CD14-positive monocyte (primary cell): ENCODE measurements at regions not wholly inside any gene's neighbourhood (a gene's known extent, or its start where the extent isn't known, plus 50 kb on each side); places are given as distances from the start of the nearest gene placed in this dataset.

Source experiments
- DNase-seq, 3 donors: peaks; one replicate each; pipeline ENCODE4 v3.0.0-alpha.2; 2011 to 2022
- H2AFZ ChIP-seq: 2 replicates; pipeline ENCODE4 v1.6.0; 2012; ENCODE audit warnings: mild to moderate bottlenecking, low read depth, low read length, inconsistent platforms; ENCODE audit not compliant: insufficient read depth, poor library complexity, severe bottlenecking
- H3K27ac ChIP-seq, 2 donors: 1 replicate in 1 of 2; 2 replicates in 1 of 2; pipeline ENCODE4 v1.5.1; 2012 to 2013; ENCODE audit warnings: low read length in 2 of 2, control low read depth in 1 of 2, inconsistent platforms in 1 of 2, low read depth in 1 of 2, mild to moderate bottlenecking in 1 of 2
- H3K27me3 ChIP-seq, 2 donors: one replicate each; pipeline versions ENCODE4 v1.6.0 to v1.6.1; 2011 to 2013; ENCODE audit warnings: low read length in 2 of 2; ENCODE audit not compliant: control insufficient read depth in 2 of 2, insufficient read depth in 2 of 2
- H3K36me3 ChIP-seq, 2 donors: replicated peaks in 1 of 2; 1 replicate in 1 of 2; 2 replicates in 1 of 2; pipeline versions ENCODE4 v1.5.1 to v1.6.1; 2012 to 2013; ENCODE audit warnings: low read length in 2 of 2, control low read depth in 1 of 2, inconsistent platforms in 1 of 2, mild to moderate bottlenecking in 1 of 2; ENCODE audit not compliant: insufficient read depth in 2 of 2, control insufficient read depth in 1 of 2
- H3K4me1 ChIP-seq, 2 donors: 1 replicate in 1 of 2; 2 replicates in 1 of 2; pipeline versions ENCODE4 v1.5.1 to v1.6.1; 2012 to 2013; ENCODE audit warnings: low read length in 2 of 2, control low read depth in 1 of 2, inconsistent platforms in 1 of 2, mild to moderate bottlenecking in 1 of 2, moderate library complexity in 1 of 2; ENCODE audit not compliant: insufficient read depth in 2 of 2, control insufficient read depth in 1 of 2
- H3K4me2 ChIP-seq: replicated peaks from 2 replicates; pipeline ENCODE3; 2012; ENCODE audit warnings: low read length, moderate library complexity, mild to moderate bottlenecking; ENCODE audit not compliant: poor library complexity, severe bottlenecking; ENCODE audit errors: extremely low read depth
- H3K4me3 ChIP-seq, 3 experiments: fragments of 200-600 bp in 1 of 3; sonication (generic) in 1 of 3; replicated peaks in 1 of 3; 1 replicate in 2 of 3; 2 replicates in 1 of 3; pipeline ENCODE4 v1.5.1; 2011 to 2013; ENCODE audit warnings: low read length in 3 of 3, mild to moderate bottlenecking in 3 of 3, control low read depth in 2 of 3, low read depth in 2 of 3, inconsistent platforms in 1 of 3, moderate library complexity in 1 of 3
- H3K79me2 ChIP-seq: 2 replicates; pipeline ENCODE4 v1.6.0; 2012; ENCODE audit warnings: mild to moderate bottlenecking, control low read depth, inconsistent platforms, low read length, moderate library complexity; ENCODE audit not compliant: insufficient read depth
- H3K9ac ChIP-seq: 2 replicates; pipeline ENCODE4 v1.6.0; 2017; ENCODE audit warnings: low read length, mild to moderate bottlenecking; ENCODE audit not compliant: insufficient read depth, poor library complexity, severe bottlenecking
- H3K9me3 ChIP-seq, 2 donors: replicated peaks in 1 of 2; 1 replicate in 1 of 2; 2 replicates in 1 of 2; pipeline versions ENCODE4 v1.5.1 to v1.6.1; 2012 to 2013; ENCODE audit warnings: low read length in 2 of 2, control low read depth in 1 of 2; ENCODE audit not compliant: control insufficient read depth in 1 of 2, insufficient read depth in 1 of 2
- H4K20me1 ChIP-seq: 2 replicates; pipeline ENCODE4 v1.6.0; 2012; ENCODE audit warnings: mild to moderate bottlenecking, low read length, control low read depth, moderate library complexity; ENCODE audit not compliant: insufficient read depth
- H3K27ac Mint-ChIP-seq, 7 donors: one replicate each; pipeline ENCODE4 v1.8.0; 2020; ENCODE audit warnings: mild to moderate bottlenecking in 7 of 7, mixed read lengths in 7 of 7, moderate library complexity in 6 of 7, inconsistent platforms in 2 of 7
- H3K27me3 Mint-ChIP-seq, 3 donors: one replicate each; pipeline ENCODE4 v1.8.0; 2021 to 2022; ENCODE audit warnings: low read depth in 3 of 3, mild to moderate bottlenecking in 3 of 3, mixed read lengths in 3 of 3, moderate library complexity in 3 of 3, inconsistent platforms in 1 of 3
- H3K36me3 Mint-ChIP-seq, 2 donors: one replicate each; pipeline ENCODE4 v1.8.0; 2020; ENCODE audit warnings: mixed read lengths in 2 of 2, inconsistent platforms in 1 of 2, mild to moderate bottlenecking in 1 of 2
- H3K4me1 Mint-ChIP-seq: one replicate; pipeline ENCODE4 v1.8.0; 2020; ENCODE audit warnings: mild to moderate bottlenecking, mixed read lengths
- H3K4me3 Mint-ChIP-seq, 2 donors: one replicate each; pipeline ENCODE4 v1.8.0; 2020; ENCODE audit warnings: mild to moderate bottlenecking in 2 of 2, mixed read lengths in 2 of 2, moderate library complexity in 1 of 2
- H3K9me3 Mint-ChIP-seq, 7 donors: one replicate each; pipeline ENCODE4 v1.8.0; 2020 to 2022; ENCODE audit warnings: mixed read lengths in 7 of 7, mild to moderate bottlenecking in 6 of 7, moderate library complexity in 6 of 7, inconsistent platforms in 2 of 7
- CTCF ChIP-seq: fragments of 200-600 bp; IDR thresholded peaks from one replicate; pipeline ENCODE4 v1.8.0; 2022; ENCODE audit warnings: antibody characterized with exemption, mild to moderate bottlenecking
- WGBS: methylation state at CpG from one replicate; pipeline ENCODE4 v1.1.5; 2013; ENCODE audit warnings: missing lambda C conversion rate; ENCODE audit not compliant: insufficient coverage; 5-methylcytosine and 5-hydroxymethylcytosine counted together
- intact Hi-C, 2 donors: fragments of 100-400 bp; cut with micrococcal nuclease; formaldehyde crosslinking; loops; one replicate each; pipeline versions ENCODE4 v1.15.0 to v1.15.1; 2023

GRCh38 chr20:55264703-55265239 is 740.5 kb downstream of the CBLN4 start:
- Mint-ChIP-seq H3K36me3 (no peaks in the 10 kb centered on the region), H3K27ac (no peak overlapping the region), H3K9me3 (peaks cover 0 to 7% (median 0%) of the 10 kb centered on the region in 7 donors), H3K4me1 (no peaks in the 10 kb centered on the region), H3K4me3 (no peak overlapping the region), H3K27me3 (no peaks in the 10 kb centered on the region)
- no peaks in the 10 kb centered on the region for H3K4me1 ChIP-seq
- no peak for TF ChIP-seq CTCF
- no peak overlapping the region for H3K27ac ChIP-seq
- intact Hi-C loops: no loop called here
- H3K36me3 ChIP-seq: no peaks in the 10 kb centered on the region
- no peaks in the 10 kb centered on the region for H3K79me2 ChIP-seq
- H3K4me3 ChIP-seq: no peak overlapping the region
- H3K4me2 ChIP-seq: no peak overlapping the region
- 74% methylated on average over 2 of the region's 2 CpGs for WGBS
- H3K27me3 ChIP-seq: no peaks in the 10 kb centered on the region
- DNase-seq: no peak
- no peaks in the 10 kb centered on the region for H4K20me1 ChIP-seq
- H3K9ac ChIP-seq: no peak overlapping the region
- H3K9me3 ChIP-seq: peaks cover 0 to 4% of the 10 kb centered on the region in 2 donors
- H2AFZ ChIP-seq: no peak overlapping the region

DNA sequence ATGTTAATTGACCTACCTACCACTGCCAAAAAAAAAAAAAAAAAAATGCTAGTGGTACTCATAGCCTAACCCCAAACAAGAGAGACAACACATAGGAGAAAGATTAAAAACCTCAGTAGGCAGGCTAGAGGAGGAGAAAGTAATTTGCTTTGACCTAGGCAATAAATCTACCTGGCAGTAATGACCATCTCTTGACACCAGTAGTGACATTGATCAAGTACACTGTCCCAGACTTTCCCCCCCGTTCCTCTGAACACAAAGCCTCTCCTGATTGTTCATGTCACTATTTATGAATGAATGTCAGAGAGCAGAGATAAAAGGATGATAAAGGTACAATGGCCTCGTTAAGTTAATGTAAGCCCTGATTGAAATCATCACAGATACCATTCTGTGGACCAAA is 746.8 kb downstream of the CBLN4 start:
- no peak overlapping the region for H3K4me3 ChIP-seq
- Mint-ChIP-seq H3K27ac (no peak overlapping the region), H3K27me3 (no peaks in the 10 kb centered on the region), H3K4me1 (no peaks in the 10 kb centered on the region), H3K9me3 (peaks cover 0 to 17% (median 5%) of the 10 kb centered on the region in 7 donors), H3K4me3 (no peak overlapping the region), H3K36me3 (no peaks in the 10 kb centered on the region)
- DNase-seq: no peak
- no peaks in the 10 kb centered on the region for H3K36me3 ChIP-seq
- H4K20me1 ChIP-seq: no peaks in the 10 kb centered on the region
- H3K4me2 ChIP-seq: no peak overlapping the region
- peaks cover 11 to 15% of the 10 kb centered on the region in 2 donors for H3K9me3 ChIP-seq
- no peaks in the 10 kb centered on the region for H3K79me2 ChIP-seq
- H3K4me1 ChIP-seq: no peaks in the 10 kb centered on the region
- no peak overlapping the region for H3K27ac ChIP-seq
- no peak for TF ChIP-seq CTCF
- intact Hi-C loops: no loop called here
- no CpG with 5 or more reads among the region's 2 CpGs for WGBS
- H3K27me3 ChIP-seq: no peaks in the 10 kb centered on the region
- H2AFZ ChIP-seq: no peak overlapping the region
- H3K9ac ChIP-seq: no peak overlapping the region
